ENCODE measurements at regions not wholly inside any gene's neighbourhood (a gene's known extent, or its start where the extent isn't known, plus 50 kb on each side); places are given as distances from the start of the nearest gene placed in this dataset.
A peak's percentile ranks its signal among the peaks of the same experiment; 100 is the strongest.

DNA sequence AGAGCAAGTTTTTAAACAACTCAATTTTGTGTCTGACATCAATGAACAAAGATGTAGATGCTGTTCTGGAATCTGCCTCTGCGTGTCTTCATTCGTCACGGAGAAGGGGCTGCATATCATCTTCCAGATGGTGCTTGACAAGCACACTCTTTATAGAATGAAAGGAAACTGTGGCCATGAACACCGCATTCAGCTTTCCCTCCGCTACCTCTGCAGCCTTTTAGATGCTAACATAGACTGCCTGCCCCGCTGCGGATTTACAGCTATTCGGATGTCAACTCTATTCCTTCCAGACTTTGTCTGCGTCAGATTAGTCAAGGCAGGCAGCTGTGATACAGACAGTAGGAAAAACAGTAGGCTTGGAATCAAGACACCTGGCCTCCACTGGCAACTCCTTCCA, 232.9 kb downstream of the TJP1 start:
- no peak overlapping the region for H3K4me3 ChIP-seq (ENCODE audit: low read depth, poor library complexity, severe bottlenecking)
- no peak for TF ChIP-seq POLR2A (IDR thresholded peaks at IDR 0.05)
- TF ChIP-seq, protein P1, sequence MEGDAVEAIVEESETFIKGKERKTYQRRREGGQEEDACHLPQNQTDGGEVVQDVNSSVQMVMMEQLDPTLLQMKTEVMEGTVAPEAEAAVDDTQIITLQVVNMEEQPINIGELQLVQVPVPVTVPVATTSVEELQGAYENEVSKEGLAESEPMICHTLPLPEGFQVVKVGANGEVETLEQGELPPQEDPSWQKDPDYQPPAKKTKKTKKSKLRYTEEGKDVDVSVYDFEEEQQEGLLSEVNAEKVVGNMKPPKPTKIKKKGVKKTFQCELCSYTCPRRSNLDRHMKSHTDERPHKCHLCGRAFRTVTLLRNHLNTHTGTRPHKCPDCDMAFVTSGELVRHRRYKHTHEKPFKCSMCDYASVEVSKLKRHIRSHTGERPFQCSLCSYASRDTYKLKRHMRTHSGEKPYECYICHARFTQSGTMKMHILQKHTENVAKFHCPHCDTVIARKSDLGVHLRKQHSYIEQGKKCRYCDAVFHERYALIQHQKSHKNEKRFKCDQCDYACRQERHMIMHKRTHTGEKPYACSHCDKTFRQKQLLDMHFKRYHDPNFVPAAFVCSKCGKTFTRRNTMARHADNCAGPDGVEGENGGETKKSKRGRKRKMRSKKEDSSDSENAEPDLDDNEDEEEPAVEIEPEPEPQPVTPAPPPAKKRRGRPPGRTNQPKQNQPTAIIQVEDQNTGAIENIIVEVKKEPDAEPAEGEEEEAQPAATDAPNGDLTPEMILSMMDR (IDR thresholded peaks at IDR 0.05), result no peak
- intact Hi-C loops (cut with DNase I; ENCODE audit: low total_unique reads), result no loop called here
- WGBS, 2 donors, result 20 to 25% methylated on average over 9 of the region's 9 CpGs
- DNase-seq (ENCODE audit: low spot score in 2 of 2), result peak in 1 of 2 donors; percentile 29

DNA sequence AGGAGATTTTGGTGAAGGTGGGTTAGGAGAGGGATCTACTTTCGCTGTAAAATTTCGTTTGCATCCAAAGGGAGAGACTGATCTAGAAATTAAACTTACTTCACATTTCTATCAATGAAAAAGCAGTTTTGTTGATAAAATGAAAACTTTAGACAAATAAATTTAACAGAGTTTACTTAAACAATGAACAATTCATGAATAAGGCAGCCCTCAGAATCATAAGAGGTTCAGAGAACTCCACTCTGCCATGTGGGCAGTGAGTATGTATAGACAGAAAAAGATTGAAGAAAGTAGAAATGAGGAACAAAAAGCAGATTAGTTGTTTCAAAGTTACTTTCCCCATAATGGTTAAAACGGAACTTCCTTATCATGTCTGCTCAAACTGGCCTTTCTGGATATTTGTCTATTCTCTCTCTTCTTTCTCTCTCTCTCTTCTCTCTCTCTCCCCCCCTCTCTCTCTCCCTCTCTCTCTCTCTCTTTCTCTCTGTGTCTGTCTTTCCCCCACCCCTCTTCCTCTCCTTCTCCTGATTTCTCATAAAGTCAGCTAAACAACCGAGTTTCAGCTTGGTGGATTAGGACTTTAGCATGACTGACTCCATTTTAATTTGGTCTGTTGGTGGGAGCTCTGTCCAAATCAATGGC, 248.9 kb downstream of the TJP1 start:
- intact Hi-C loops (cut with DNase I; ENCODE audit: low total_unique reads), result no loop called here
- TF ChIP-seq POLR2A (IDR thresholded peaks at IDR 0.05), result no peak
- TF ChIP-seq, protein P1 (IDR thresholded peaks at IDR 0.05), result no peak
- DNase-seq (ENCODE audit: low spot score in 2 of 2), result no peak
- no peak overlapping the region for H3K4me3 ChIP-seq (ENCODE audit: low read depth, poor library complexity, severe bottlenecking)
- 77 to 87% methylated on average over 4 of the region's 4 CpGs for WGBS, 2 donors

DNA sequence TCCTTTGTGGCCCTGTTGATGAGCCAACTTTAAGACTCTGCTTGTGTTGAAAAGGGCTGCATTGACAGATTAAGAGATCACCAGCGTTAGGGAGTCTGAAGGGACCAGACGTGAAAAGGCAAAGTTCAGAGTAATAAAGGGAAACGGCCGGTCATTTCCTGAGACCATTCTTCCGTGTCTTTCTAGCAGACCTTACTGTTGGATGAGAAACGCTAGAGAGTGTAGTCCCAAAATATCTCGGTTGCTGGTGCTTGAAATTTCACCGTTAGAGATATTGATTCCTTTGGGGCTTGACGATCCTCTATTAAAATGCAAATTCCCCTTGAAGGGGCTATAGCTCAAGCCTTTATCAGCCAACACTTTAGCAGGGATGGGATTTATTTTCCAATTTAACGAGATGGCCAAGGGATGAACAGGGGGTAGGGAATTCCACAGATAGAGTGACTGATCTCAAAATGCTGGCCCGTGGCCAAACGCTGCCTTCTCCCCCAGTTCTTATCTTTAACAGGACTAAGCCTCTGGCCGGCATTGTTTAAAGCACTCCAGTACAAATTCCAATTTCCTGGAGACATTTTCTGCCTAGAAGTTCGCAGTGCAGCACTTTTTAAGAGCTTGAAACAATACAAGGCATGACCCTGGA, 250.4 kb downstream of the TJP1 start:
- 5 to 7% methylated on average over 14 of the region's 14 CpGs for WGBS, 2 donors
- no peak overlapping the region for H3K4me3 ChIP-seq (ENCODE audit: low read depth, poor library complexity, severe bottlenecking)
- intact Hi-C loops (cut with DNase I; ENCODE audit: low total_unique reads), result no loop called here
- no peak for DNase-seq (ENCODE audit: low spot score in 2 of 2)
- TF ChIP-seq POLR2A (IDR thresholded peaks at IDR 0.05), result no peak
- TF ChIP-seq, protein P1 (IDR thresholded peaks at IDR 0.05), result no peak

DNA sequence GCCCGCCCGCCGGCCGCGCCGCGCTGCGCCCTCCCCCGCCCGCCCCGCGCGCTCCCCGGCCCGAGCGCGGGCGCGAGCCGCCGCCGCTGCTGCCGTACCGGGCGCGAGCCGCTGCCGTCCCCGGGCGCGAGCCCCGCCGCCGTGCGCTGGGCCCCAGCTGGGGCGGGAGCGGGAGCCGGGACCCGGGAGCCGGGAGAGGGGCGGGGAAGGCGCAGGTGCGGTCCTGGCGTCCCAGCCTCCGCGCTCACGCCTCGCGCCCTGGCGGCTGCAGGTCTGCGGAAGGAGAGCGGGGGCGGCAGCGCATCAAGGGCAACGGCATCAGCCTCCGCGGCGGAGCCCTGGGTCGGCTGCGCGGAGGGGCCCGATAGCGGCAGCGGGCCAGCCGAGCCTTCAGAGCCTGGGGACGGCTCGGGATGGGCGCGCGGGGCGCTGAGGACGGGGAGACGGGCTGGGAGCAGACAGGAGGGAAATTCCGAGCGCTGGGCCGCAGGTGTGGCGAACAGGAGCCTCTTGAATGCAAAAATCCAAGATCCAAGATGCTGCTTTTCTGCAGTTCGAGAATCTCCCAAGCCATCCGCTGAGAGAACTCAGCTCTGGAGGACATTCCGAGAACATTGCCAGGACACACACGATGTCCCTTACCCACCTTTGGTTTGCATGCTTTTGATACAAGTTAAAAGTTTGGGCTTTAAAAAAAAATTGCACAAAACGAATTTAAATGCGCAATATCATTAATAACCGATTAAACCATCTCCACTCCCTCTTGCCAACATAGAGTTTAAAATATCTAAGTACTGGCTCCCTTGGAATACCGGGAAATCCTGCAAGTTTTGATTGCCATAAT, 251.1 kb downstream of the TJP1 start:
- intact Hi-C loops (cut with DNase I; ENCODE audit: low total_unique reads), result no loop called here
- DNase-seq (ENCODE audit: low spot score in 2 of 2), result no peak
- TF ChIP-seq, protein P1 (IDR thresholded peaks at IDR 0.05), result no peak
- no peak for TF ChIP-seq POLR2A (IDR thresholded peaks at IDR 0.05)
- WGBS, 2 donors, result 2 to 3% methylated on average over 8 to 40 of the region's 85 CpGs
- no peak overlapping the region for H3K4me3 ChIP-seq (ENCODE audit: low read depth, poor library complexity, severe bottlenecking)

DNA sequence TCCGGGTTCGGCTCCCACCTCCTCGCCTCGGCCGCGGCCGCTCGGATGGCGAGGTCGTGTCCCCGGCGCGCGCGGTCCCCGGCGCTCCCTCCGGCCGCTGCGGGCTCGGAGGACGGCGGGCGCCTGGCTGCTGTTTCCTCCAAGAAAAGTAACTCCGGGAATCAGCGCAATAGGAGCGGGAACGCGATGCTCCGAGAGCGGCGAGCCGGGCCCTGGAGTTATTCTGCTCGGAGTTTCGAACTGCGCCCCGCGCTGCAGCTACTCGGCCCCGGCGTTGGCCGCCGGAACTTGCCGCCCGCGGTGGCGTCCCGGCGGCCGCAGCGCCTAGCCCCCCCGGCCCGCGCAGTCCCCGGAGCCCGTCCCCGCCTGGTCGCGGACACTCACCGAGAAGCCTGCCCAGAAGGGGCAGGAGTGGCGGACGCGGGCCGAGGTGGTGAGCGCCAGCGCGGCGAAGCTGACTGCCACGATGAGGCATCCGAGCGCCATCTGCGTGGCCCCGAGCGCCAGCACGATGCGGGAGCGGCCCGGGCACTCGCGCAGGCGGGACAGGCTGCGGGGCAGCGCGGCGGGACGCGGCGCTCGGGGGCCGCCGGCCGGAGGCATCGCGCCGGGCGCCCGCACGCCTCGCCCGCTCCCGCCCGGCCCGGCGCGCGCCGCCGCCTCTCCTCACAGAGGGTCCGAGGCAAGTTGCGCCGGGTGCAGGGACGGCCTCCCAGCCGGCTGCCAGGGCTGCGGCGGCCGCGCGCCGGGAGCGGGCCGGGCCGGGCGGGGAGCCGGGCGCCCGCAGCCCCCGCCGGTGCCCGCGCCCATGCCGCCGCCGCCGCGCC, 251.9 kb downstream of the TJP1 start:
- no peak for DNase-seq (ENCODE audit: low spot score in 2 of 2)
- TF ChIP-seq, protein P1 (IDR thresholded peaks at IDR 0.05), result no peak
- TF ChIP-seq POLR2A (IDR thresholded peaks at IDR 0.05), result no peak
- peak overlapping the region; percentile 10 for H3K4me3 ChIP-seq (ENCODE audit: low read depth, poor library complexity, severe bottlenecking)
- intact Hi-C loops (cut with DNase I; ENCODE audit: low total_unique reads), result no loop called here
- WGBS, 2 donors, result 3% methylated on average over 33 of the region's 135 CpGs; no CpG with 5 or more reads in 1 of the 2 donors
